ENCODE measurements at regions not wholly inside any gene's neighbourhood (a gene's known extent, or its start where the extent isn't known, plus 50 kb on each side); places are given as distances from the start of the nearest gene placed in this dataset.
"Not testable (repeated sequence)": the region's sequence is repeated elsewhere in the genome, so short reads cannot be mapped to it uniquely, and the experiment has no call there.

- TF ChIP-seq CTCF (IDR thresholded peaks at IDR 0.05) (no peak), POLR2A (IDR thresholded peaks at IDR 0.05) (no peak)
- Histone ChIP-seq H3K4me3 (replicated peaks in 1 of 3) (no peak overlapping the region), H3K36me3 (no peaks in the 10 kb centered on the region), H3K4me1 (no peaks in the 10 kb centered on the region), H3K27me3 (no peaks in the 10 kb centered on the region), H3K27ac (no peak overlapping the region), H3K9me3 (no peaks in the 10 kb centered on the region)
- intact Hi-C loops (cut with DNase I), result no loop called here
- no peak for DNase-seq
- 64% methylated on average over 3 of the region's 3 CpGs for WGBS, 2 donors
These were observed 625.5 kb upstream of the MIR17HG start for GRCh38 chr13:90721937-90722336.

- Histone ChIP-seq H3K4me3 (replicated peaks in 1 of 3) (no peak overlapping the region), H3K9me3 (no peaks in the 10 kb centered on the region), H3K4me1 (no peaks in the 10 kb centered on the region), H3K27ac (no peak overlapping the region), H3K27me3 (no peaks in the 10 kb centered on the region), H3K36me3 (no peaks in the 10 kb centered on the region)
- WGBS, 2 donors, result 90 to 93% methylated on average over 1 of the region's 1 CpG
- intact Hi-C loops (cut with DNase I), result no loop called here
- no peak for TF ChIP-seq CTCF (IDR thresholded peaks at IDR 0.05)
- no peak for TF ChIP-seq POLR2A (IDR thresholded peaks at IDR 0.05)
- no peak for DNase-seq
These were observed 624.1 kb upstream of the MIR17HG start for GRCh38 chr13:90723381-90723780.

- intact Hi-C loops (cut with DNase I), result no loop called here
- WGBS, 2 donors, result 91 to 94% methylated on average over 2 of the region's 2 CpGs
- no peak overlapping the region for H3K27ac ChIP-seq
These were observed 621.1 kb upstream of the MIR17HG start for GRCh38 chr13:90726375-90726774.

GRCh38 chr13:90732049-90732448, 615.4 kb upstream of the MIR17HG start:
- TF ChIP-seq POLR2A (IDR thresholded peaks at IDR 0.05) (no peak), CTCF (IDR thresholded peaks at IDR 0.05) (peak in 4 of 6 experiments; percentile 38 to 47 (median 42))
- intact Hi-C loops (cut with DNase I), result loop anchor here (5.0 kb wide), 1 partner anchor 135 kb away; no protein-coding TSS in a partner anchor

More at GRCh38 chr13:90726375-90726774, 621.1 kb upstream of the MIR17HG start:
- DNase-seq, result no peak
- no peak for TF ChIP-seq CTCF (IDR thresholded peaks at IDR 0.05)
- no peak for TF ChIP-seq POLR2A (IDR thresholded peaks at IDR 0.05)
- Histone ChIP-seq H3K9me3 (no peaks in the 10 kb centered on the region), H3K36me3 (no peaks in the 10 kb centered on the region), H3K4me1 (no peaks in the 10 kb centered on the region), H3K4me3 (replicated peaks in 1 of 3) (no peak overlapping the region), H3K27me3 (no peaks in the 10 kb centered on the region)

GRCh38 chr13:90734497-90734896, 613.0 kb upstream of the MIR17HG start:
- intact Hi-C loops (cut with DNase I), result loop anchor here (5.0 kb wide), 1 partner anchor 133 kb away; no protein-coding TSS in a partner anchor
- H3K27ac ChIP-seq, result not testable (repeated sequence)

More at GRCh38 chr13:90732049-90732448, 615.4 kb upstream of the MIR17HG start:
- Histone ChIP-seq H3K27me3 (no peaks in the 10 kb centered on the region), H3K4me1 (no peaks in the 10 kb centered on the region), H3K27ac (no peak overlapping the region), H3K4me3 (replicated peaks in 1 of 3) (no peak overlapping the region), H3K36me3 (no peaks in the 10 kb centered on the region), H3K9me3 (no peaks in the 10 kb centered on the region)
- 94 to 100% methylated on average over 2 of the region's 2 CpGs for WGBS, 2 donors
- DNase-seq, result peak; percentile 50 to 52

GRCh38 chr13:90738881-90739280, 608.6 kb upstream of the MIR17HG start:
- H3K4me3 ChIP-seq (replicated peaks in 1 of 3), result no peak overlapping the region
- no peaks in the 10 kb centered on the region for H3K9me3 ChIP-seq
- no peak for DNase-seq
- TF ChIP-seq POLR2A (IDR thresholded peaks at IDR 0.05), result no peak
- no peak for TF ChIP-seq CTCF (IDR thresholded peaks at IDR 0.05)
- no peaks in the 10 kb centered on the region for H3K4me1 ChIP-seq
- intact Hi-C loops (cut with DNase I), result no loop called here
- no peak overlapping the region for H3K27ac ChIP-seq
- no peaks in the 10 kb centered on the region for H3K27me3 ChIP-seq
- no peaks in the 10 kb centered on the region for H3K36me3 ChIP-seq

More at GRCh38 chr13:90734497-90734896, 613.0 kb upstream of the MIR17HG start:
- not testable (repeated sequence) for H3K36me3 ChIP-seq; H3K9me3 ChIP-seq; H3K4me3 ChIP-seq (replicated peaks in 1 of 3); H3K27me3 ChIP-seq; H3K4me1 ChIP-seq; DNase-seq

Data from thyroid gland (tissue), 4 donors.